GM18951 (cell line): ENCODE measurements at regions not wholly inside any gene's neighbourhood (a gene's known extent, or its start where the extent isn't known, plus 50 kb on each side); places are given as distances from the start of the nearest gene placed in this dataset.

Source experiments
- POLR2A ChIP-seq: IDR thresholded peaks from 4 replicates; pipeline ENCODE4 v1.6.1; 2011; ENCODE audit warnings: mild to moderate bottlenecking; ENCODE audit not compliant: insufficient read length, insufficient read depth; ENCODE audit errors: extremely low read depth
- in situ Hi-C: fragments of 300-500 bp; cut with MboI; formaldehyde crosslinking; loops from one replicate; pipeline ENCODE4 v1.12.0; 2022; ENCODE audit warnings: low sequenced_read_pairs, mixed read lengths, inconsistent platforms; ENCODE audit not compliant: unreplicated experiment

DNA sequence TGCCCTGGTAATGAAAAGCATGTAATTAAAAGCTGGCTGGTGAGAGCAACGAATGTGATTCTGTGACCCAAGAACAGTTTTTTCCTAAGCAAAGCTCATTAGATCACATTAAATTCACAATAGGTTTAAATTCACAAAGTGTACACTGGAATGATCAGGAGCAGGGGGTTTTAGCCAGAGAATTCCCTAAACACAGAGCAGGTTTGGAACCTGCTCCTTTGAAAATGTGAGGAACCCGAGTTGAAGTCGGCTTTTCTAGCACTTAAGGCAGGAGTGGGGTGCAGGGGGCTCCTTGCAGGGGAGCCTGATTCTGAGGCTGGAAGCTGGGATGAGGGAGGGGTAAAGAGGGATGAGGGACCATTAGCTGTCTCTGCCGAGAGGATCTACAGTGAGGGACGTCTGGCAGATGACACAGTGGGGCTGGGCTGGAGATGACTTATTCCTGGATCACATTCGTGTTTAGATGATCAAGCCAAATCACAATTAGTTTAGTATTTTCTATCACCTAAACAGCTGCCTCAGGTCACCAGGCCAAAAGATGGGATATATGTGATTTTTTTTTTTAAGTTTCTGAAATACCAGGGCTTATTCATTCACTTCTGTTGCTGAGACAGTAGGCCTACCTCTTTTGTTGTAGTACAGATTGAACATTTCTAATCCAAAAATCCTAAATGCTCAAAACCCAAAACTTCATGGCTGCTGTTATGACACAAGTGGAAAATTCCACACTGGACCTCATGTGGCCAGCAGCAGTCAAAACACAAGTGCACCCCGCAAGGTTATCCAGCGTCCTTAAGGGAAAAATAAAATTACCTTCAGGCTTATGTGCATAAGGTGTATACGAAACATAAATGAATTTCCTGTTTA, 93.1 kb upstream of the HIVEP1 start:
- in situ Hi-C loops, result no loop called here
- TF ChIP-seq POLR2A, result no peak

DNA sequence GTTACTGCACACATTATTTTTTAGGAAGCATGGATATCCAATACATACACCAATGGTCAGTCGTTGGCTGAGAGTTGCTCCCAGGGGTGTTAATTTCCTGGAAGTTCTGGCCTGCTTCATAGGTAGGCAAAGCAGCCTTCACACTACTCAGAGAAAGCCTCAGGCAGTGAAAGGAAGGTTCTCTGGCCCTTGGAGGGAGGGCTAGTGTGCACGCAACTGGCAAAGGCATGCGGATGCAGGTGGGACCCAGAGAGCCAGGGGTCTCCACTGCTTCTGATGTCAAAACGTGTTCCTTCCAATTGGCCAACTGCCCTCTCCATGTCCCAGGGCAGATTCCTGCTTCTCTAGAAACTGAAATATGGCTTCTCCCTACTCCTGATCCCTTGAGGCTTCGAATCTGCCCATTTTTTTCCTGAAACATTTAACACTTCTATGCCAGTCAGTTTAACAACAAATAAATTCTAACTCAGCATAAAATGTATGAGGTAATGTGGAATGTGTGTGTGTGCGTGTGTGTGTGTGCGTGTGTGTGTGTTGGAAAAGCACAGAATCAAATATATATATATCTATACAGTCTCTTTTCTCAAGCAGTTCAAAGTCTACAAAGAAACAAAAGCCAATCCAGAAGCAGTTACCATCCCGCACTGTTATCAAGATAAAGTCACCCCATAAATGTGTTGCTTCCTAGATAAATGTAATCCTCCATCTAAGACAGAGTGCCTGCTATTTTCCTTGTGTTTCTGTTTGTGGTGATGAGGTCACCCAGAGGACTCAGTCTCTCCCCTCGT, 94.0 kb upstream of the HIVEP1 start:
- no peak for TF ChIP-seq POLR2A
- in situ Hi-C loops, result no loop called here

DNA sequence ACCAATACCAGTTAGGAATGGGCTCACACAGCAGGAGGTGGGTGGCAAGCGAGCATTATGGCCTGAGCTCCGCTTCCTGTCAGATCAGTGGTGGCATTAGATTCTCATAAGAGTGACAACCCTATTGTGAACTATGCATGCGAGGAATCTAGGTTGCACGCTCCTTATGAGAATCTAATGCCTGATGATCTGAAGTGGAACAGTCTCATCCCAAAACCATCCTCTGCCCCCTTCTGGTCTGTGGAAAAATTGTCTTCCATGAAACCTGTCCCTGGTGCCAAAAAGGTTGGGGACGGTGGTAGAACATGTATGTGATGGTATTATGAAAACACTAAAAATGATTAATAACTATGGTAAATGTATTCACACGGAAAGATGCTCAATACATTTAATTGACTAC, 99.7 kb upstream of the HIVEP1 start:
- in situ Hi-C loops, result no loop called here
- TF ChIP-seq POLR2A, result no peak

DNA sequence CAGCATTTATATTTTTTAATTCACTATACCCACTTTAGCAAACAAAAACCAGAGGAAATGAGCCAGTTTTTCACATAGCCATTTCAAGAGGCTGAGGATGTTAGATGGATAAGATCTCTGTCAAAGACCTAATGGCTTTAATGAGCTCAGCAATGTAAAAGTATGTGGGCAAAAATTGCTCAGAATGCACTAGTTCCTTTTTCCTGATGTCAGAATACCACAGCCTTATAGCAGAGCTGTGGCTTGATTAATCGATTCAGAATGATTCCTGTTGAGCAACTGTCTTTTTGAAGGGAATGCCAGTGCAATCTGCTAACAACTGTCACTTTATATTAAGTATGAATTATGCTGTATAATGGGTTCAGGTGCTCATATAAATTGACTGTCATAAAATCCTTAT, 100.6 kb upstream of the HIVEP1 start:
- no peak for TF ChIP-seq POLR2A
- in situ Hi-C loops, result no loop called here

DNA sequence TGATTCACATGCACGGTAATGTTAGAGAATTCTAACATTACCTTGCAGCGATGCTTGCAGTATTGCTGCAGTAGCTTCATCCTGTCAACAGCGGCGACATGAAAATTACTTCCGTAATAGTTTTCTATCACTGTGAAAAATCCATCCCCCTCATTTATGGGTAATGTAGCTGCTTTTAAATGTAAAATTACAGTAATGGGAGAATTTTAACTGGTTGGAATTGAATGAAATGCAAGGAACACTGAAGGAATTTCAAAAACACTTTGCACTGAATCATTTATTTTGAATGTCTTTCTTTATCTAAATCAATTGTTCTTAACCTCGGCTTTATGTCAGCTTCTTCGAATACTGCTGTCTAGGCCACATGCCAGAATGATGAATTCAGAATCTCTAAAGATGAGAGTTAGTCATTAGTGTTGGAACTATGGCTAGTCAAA, 102.4 kb upstream of the HIVEP1 start:
- in situ Hi-C loops, result no loop called here
- no peak for TF ChIP-seq POLR2A

DNA sequence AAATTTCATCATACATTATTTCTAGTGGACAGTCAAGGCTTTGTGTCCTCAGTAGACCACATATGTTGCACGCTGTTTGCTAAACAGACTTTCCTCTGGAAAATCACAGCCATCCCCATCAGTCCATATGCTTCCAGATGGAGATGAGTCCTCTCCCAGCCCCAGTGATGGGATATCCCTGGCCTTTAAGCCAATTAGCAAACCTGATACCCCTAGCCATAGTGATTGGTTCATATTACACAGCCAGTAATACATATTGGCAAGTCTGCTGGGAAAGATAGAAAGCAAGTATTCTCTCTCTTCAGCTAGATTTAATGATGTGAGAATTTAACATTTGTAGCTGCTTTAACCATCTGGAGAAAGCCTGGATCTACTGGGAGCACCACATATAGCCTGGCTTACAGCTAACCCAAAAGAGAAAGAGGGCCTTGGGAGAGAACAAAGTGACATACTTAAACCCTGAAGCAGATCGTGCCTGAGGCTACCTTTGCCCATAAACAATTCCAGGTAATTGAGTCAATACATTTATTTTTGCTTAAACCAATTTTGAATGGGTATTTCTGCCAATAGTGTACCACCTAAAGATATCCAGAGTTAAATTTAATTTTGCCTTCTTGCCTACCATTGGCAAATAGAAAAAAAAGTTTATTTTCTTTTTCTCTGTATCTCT, 103.5 kb upstream of the HIVEP1 start:
- in situ Hi-C loops, result no loop called here
- TF ChIP-seq POLR2A, result no peak

DNA sequence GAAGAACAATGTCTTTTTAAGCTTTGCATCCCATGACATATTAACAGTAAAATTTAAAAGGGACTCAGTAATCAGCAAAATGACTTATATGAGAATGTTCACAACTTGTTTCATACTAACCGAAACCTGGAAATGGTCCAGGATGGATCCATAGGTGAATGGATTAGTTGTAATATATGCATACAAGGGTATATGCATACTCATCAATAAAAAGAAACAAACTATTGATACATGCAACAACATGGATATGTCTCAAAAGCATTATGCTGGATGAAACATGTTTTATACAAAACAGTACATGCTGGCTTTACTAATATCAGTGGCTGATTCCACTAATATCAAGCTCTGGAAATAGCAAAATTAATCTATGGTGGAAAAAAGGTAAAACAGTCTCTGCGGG, 108.5 kb upstream of the HIVEP1 start:
- in situ Hi-C loops, result no loop called here
- no peak for TF ChIP-seq POLR2A

DNA sequence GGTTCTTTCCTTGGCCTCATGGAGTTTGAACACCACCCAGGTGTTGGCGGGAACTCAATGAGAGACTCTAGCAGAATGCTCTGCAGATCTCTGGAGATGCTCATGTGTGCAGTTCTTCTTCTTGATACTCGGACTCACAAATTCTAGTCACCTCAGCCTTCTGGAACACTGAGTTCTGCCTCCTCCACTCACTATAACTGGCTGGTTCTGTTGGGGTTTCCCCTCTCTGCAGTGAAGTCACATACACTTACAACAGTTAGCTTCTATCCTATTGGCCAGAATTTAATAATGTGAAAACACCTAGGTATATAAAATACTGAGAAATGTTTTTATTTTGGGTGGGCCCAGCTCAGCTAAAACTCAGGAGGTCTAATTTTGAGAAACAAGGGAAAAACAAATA, 109.6 kb upstream of the HIVEP1 start:
- no peak for TF ChIP-seq POLR2A
- in situ Hi-C loops, result no loop called here

DNA sequence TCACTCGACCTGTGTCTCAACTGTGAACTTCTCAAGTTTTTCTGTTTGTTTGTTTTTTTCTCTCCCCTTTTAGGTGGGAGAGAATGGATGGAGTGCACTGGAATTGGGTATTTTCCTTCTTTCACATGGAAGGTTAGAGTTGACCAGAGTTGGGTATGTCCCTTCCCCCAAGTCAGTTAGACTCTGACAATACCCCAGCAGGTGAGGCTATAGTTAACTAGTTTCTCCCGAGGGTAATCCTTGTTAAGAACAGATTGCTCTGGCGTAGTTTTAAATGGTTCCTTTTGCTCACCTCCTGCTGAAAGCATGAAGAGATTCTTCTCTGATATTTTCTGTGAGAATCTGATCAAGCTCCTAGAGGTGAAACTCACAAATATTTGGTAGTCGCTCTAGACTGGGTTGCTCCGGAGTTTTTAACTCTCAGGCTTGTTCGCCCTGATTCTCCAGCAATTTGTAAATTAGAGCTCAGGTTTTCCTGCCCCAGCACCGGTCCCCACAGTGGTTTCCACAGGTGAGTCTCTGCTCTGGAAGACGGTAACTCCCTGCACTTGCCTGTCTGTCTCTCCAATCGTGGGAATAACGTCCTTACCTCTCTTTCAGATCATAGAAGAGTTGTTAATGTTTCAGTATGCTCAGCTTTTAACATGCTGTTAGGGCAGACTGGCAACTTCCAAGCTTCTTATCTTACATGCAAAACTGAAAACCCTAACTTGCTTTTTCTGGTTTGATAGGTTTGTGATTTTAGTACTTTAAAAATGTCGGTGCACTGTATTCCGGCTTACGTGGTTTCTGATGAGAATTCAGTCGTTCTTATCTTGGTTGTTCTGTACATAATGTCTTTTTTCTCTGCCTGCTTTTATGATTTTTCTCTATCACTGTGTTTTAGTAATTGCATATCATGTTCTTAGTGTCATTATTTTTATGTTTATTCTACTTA, 111.2 kb upstream of the HIVEP1 start:
- in situ Hi-C loops, result no loop called here
- no peak for TF ChIP-seq POLR2A

DNA sequence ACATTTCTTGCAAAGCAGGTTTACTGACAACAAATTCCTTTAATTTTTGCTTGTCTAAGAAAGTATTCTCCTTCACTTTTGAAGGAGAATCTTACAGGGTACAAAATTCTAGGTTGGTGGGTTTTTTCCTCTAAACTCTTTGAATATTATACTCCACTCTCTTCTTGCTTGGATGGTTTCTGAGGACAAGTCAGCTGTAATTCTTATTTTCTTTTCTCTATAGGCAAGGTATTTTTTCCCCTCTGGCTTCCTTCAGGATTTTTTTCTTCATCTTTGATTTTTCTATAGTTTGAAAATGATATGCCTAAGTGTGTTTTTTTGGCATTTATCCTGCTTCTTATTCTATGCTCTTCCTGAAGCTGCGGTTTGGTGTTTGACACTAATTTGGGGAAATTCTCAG, 112.5 kb upstream of the HIVEP1 start:
- in situ Hi-C loops, result no loop called here
- no peak for TF ChIP-seq POLR2A

DNA sequence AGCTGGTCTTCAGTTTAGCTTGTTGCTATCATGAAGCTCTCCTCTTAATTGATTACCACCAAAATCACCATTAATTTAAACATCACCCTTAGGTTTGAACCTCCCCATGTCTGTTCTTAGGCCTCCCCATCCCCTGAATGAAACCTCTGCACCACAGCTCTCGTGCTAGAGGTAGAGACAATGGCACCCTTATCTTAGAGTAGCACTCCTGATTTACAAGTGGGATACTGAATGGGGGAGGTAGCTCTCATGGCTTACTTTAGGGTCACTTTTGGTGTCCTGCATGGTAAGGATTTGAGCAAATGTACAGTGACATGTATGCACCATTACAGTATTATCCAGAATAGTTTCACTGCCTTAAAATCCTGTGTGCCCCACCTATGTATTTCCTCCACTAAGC, 115.6 kb upstream of the ADTRP start:
- in situ Hi-C loops, result no loop called here
- TF ChIP-seq POLR2A, result no peak

DNA sequence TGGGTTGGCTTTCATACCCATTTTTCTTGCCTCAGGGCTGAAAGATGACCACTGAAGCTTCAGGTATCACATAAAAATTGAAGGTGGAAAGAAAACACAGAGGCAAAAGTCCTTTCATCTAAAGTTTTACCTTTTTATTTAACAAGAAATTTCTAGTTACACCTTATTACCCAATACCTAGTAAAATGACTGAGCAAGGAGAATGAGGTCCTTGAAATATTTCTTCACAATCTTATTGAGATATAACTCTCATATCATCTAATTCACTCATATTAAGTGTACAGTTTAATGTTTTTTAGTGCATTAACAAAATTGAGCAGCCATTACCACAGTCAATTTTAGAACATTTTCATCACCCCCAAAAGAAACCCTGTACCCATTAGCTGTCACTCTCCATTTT, 112.9 kb upstream of the ADTRP start:
- TF ChIP-seq POLR2A, result no peak
- in situ Hi-C loops, result no loop called here
